HK-2 (cell line): ENCODE measurements at regions not wholly inside any gene's neighbourhood (a gene's known extent, or its start where the extent isn't known, plus 50 kb on each side); places are given as distances from the start of the nearest gene placed in this dataset.

ENCODE experiments used
- DNase-seq: peaks from one replicate; pipeline ENCODE4 v3.0.0-alpha.2; 2018; ENCODE audit not compliant: unreplicated experiment

DNA sequence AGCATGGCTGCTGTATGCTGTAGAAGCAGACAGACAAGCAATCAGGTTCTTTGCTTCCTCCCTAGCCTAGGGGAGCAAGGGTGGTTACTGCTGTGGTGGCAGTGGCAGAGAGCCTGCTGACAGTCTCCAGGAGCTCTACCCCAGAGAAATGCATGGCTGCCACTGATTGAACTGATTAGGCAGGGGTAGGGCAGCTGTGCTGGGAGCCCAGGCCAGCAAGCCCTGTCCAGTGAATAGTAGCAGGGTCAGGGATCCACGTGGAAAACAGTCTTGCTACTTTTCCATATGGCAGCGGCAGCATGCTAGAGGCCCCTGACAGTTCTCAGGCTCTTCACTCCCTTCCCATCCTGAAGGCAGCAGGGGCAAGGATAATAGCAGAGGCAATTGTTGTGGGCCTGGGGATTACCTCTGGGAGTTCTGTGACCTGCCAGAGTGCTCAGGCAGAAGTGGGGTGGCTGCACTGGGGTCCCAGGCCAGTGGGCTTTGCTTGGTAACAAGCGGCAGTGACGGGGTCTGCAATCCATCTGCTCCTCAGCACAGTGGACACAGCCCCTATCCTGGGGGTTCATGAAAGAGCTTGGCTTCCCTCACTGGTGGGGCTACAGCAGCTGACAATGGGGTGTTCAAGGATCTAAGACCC, 558.8 kb upstream of the GHITM start:
- no peak for DNase-seq

DNA sequence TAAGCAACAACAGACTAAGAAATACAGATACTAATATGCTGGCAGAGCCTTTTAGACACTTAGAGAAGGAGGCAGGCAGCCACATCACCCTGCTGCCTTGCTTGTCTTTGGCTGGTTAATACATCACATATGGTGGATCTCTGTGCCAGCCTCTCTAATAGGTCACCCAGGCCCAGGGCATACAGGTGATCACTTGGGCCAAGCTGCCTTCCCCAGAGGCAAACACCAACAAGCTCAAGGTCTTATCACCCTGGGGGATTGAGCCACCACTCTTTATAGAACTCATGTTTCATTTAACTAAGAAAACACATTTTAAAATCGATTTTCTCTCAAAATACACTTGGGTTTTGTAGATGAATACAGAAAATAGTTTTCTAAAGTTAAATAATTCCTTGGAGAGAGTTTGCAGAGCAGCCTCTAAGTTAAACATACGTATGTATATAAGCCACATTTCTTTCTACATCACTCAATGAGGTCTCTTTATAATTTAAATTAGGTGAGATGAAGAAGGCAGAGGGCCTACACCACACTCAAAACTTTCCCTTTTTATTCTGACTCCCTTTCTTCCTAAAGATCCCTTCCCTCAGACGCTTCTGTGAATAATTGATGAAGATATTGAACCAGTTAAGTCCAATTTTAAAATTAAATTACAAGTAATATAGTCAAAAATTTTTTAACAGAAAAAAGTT, 556.8 kb upstream of the GHITM start:
- no peak for DNase-seq

DNA sequence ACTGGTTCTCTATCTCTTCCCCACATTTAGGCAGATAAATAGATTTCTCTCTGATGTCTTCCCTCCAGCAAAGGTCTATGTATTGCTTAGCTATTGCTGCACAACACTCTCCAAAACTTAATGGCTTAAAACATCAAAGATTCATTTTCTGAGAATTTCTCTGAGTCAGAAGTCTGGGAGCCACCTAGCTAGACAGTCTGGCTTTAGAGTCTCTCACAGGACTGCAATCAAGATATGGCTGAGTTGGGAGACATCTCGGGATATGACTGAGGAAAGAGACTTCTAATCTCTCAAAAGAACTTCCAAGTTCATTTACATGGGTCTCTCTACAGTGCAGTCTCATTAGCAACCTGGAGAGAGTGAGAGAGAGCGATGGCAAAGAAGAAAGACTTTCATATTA, 553.6 kb upstream of the GHITM start:
- DNase-seq = no peak

DNA sequence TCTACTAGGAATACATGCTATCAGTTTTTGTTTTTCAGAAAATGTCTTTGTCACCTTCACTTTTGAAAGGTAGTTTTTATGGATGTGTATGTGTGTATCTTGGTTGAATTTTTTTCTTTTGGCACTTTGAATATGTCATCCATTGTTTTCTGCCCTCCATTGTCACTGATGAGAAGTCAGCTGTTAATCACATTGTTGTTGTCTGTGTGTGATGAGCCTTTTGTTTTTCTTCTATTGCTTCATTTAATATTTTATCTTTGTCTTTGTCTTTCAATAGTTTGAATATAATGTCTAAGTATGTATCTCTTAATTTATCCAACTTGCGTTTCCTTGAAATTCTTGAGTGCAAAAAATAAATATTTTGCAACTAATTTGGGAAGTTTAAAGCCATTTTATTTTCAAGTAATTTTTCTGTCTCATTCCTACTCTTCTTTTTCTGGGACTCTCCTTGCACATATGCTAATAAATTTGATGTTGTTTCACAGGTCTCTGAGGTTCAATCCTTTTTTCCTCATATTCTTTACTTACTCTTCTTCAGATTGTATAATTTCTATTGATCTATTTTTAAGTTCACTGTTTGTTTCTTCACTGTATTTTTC, 546.9 kb upstream of the GHITM start:
- DNase-seq = no peak

DNA sequence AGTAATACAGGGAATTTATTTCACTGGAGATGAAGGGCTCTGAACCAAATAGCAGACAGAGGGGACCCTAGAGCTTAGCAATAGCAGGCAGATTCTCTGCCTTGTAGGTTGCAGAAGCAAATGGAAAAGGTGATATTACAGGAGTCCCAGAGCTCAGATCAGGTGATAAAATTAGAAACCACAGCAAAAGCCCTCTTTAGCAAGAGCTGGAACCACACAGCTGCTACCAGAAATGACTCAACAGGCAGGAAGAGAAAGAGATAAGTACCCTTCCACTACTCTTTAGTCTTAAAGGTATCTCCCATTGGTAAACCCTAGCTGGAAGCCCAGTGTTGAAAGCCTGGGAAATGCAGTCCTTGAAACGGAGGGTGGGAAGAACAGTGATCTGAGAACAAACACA, 535.6 kb upstream of the GHITM start:
- DNase-seq = no peak

DNA sequence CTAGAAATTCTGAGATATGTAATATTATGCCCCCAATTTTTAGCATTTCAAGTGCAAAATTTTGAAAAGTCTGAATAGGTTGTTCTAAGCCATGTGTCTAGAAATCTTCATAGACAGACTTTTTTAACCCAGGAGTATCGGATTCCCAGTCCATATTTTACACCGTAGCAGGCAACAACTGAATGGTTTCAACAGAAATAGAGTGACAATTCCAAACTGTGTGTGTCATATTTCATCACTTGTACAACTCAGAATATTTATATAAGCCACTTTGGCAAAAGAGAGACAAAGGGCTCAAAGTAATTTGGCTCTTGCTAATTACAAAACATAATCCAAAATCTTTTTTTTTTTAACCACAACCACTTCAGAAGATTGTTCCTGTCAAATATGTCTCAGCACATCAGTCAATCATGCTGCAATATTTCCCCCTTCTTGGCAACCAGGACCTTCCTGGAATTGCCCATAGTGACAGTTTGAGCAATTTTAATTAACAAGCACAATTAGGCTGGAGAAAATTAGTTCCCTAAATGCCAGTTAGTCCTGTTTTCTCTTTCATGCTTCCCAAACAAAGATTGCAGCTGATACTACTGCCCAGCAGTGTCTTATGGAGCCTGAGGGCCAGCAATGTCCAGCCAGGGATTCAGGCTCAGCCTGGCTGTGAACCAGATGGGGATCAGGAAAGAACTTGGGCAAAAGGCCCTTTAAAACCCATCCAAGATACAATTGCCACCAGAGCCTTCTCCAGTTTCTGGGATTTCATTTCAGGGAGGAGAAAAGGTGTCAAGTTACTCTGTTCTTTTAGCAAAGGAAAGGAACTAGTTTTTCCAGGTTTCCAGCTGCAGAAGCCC, 533.3 kb upstream of the GHITM start:
- DNase-seq = no peak

DNA sequence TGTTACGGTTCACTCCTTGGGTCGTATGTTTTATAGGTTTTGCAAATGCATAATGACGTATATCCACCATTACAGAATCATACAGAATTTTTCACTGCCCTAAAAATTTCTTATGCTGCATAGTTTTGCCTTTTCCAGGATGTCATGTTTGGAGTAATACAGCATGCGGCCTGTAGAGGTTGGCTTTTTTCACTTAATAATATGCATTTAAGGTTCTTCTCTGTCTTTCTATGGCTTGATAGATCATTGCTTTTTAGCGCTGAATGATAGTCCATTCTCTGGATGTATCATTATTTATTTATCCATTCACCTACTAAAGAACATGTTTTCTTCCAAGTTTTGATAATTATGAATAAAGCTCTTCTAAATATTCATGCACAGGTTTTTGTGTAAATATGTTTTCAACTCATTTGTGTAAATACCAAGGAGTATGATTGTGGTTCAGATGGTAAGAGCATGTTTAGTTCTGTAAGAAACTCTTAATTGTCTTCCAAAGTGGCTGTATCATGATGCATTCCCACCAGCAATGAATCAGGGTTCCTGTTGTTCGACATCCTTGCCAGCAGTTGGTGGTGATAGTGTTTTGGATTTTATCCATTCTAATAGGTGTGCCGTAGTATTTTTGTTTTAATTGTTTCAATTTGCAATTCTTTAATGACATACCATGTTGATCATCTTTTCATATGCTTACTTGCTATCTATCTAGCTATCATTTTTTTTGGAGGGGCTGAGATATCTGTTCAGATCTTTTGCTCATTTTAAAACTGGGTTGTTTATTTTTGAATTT, 531.2 kb upstream of the GHITM start:
- no peak for DNase-seq

DNA sequence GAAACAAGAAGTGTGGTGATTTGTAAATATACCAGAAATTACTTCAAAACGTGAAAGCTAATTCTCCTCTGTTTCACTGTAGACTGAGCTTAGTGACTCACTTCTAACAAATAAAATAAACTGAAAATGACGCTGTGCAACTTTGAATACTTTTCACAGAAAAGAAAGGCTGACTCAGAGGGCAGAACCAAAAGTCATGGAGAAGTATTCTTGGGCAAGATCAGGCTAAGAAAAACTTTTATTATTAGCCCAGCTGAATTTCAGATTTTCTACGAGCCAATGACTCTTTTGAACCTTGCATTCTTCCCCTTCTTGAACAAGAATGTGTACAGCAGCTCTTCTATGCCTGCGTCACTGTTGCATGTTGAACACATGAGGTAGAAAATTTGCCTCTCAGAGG, 527.3 kb upstream of the GHITM start:
- no peak for DNase-seq

DNA sequence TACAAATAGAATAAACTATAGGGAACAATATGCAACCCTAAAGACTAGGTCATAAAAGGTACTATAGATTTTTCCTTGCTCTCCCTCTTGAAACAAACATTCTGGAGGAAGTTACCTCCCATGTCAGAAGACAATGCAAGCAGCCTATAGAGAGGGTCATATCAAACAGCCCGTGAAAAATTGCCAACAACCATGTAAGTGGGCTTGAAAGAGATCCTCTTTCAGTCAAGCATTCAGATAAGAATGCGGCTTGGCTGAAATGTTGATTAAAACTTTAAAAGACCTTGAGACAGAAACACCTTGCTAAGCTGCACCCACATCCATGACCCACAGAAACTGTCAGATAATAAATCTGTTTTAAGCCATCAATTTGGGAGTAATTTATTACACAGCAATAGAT, 526.6 kb upstream of the GHITM start:
- no peak for DNase-seq

DNA sequence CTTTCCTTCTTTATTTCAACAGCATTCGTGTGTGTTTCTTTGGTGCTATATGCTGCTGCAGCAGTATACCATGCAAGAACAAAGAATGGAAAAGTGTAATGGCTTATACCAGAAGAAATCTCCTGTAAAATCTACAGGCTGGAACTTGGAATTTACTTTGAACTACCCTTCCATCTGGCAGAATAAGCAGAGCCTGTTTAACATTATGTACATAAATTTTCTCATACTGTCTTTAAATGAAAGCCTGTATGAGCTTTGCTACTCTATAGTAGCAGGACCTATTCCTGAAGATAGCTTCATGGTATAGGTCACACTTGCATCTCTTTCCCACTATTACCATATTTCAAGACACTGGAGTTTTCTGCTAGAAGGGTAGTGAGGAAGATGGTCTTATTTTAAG, 522.1 kb upstream of the GHITM start:
- DNase-seq = no peak

DNA sequence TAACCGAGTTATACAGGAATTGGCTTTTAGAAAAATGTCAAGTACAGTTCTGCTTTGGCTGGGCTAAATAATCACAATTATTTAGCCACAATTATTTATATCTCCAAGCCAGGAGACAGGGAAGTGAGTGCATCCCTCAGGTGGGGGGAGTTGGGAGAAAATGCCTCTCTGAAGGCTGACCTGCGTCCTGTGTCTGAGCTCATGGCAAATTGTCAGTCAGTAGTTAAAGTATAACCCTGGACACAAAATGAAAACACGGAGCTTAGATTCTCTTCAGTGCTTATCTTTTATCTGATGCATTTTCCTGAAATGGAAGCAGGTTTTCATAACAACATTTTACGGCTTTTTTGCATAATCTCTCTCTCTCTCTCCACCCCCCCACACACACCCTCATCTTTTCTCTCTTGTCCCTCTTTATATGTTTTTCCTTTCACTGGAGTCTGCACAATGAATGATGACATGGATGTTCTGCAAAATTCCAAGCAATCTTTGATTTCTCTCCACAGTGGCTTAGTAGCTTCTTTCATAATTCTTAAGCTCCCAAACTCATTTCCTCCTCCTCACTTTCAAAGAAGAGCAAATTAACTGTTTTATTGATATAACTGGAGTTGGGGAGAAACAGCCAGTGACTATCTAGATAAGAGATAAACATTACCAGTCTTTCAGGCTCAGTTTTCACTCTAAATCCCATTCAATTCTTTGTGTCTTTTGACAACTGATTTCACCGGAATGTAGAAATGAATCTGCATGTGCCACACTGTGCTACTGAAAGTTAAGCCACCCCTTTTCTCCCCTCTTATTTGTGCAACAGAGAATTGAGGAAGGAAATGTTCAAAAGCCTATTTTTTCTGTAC, 521.4 kb upstream of the GHITM start:
- no peak for DNase-seq

DNA sequence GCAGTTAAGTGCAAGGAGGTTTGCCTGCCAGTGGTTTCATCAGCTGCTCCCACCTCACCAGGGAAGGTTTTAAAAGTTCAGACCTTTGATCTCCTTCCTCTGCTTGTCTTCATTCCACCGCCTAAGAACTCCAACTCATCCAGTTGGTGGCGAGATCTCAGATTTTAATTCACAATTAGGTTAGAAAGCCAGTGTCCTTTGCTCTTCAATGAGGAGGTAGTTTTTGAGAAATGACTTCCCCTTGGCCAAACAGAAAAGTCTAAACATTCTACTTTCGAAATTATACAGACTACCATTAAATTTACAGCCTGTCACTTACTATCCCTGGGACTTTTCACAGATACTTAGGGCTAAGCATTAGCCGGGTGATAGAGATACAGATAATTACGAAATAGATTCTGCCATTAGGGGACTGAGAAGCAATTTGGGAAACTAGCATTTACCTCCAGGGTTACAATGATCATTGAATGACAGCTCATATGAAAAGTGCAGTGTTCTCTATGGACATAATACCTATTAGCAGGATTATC, 513.4 kb upstream of the GHITM start:
- no peak for DNase-seq

DNA sequence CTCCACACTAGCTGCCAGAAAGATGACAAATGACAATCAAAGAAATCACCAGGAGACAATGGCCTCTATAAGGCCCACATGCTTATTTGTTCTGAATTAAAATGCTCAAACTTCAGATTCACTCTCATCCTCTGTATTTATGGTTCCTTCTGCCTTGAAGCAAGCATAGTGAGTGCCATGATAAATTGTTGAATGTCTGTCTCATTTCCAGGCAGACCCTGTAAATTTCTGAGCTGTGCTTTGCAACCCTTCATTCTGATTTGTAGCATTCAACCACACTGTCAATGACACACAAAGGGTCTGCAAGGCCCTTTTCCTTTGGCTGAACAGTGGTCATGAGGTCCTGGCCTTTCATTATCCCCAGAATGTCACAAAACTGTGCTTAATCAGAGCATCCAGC, 506.6 kb upstream of the GHITM start:
- DNase-seq = no peak

DNA sequence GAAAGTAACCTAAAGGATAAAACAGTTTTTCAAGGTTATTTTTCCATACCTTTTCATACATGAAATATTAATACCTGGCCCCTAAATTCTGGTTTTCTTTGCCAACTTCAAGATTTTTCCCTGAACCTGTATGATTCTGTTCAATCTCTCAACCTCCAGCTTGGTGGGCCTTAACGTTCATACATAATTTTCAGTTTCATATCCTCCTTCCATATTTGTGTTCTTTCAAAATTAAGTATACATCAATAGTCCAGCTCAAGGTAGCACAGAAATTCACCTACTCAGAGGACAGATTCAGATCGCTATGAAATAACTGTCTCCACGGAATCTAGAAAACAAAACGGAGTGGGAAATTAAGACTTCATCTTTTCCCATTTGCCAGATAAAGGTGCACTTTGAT, 505.8 kb upstream of the GHITM start:
- DNase-seq = no peak

DNA sequence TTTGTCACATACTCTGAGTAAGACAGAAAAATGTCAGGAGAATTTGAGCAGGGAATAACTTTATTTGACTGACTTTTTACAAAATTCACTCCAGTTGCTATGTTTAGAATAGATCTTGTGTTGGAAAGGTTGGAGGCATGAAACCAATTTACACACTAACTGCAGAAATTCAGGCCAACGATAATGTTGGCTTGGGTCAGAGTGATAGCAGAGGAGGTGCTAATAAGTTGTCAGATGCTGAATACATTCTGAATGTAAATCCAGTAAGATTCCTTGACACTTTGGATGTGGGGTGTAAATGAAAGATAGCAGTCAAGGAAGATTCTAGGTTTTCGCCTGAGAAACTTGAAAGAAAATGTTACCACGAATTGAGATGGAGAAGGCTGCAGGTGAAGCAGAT, 502.5 kb upstream of the GHITM start:
- no peak for DNase-seq

DNA sequence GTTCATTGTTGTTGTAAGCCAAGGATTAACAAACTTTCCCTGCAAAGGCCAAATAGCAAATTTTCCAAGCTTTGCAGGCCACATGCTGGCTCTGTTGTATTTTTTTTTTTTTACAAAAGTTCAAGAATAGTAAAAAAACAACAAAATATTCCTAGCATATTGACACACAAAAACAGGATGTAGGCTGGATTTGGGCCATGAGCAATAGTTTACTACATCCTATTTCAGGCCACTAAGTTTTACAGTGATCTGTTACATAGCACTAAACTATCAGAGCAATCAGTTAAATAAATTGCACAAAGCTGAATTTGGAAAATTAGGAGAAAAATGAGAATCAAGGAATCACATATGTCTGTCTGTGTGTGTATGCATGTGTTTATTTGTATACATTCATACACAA, 491.8 kb upstream of the GHITM start:
- DNase-seq = no peak

DNA sequence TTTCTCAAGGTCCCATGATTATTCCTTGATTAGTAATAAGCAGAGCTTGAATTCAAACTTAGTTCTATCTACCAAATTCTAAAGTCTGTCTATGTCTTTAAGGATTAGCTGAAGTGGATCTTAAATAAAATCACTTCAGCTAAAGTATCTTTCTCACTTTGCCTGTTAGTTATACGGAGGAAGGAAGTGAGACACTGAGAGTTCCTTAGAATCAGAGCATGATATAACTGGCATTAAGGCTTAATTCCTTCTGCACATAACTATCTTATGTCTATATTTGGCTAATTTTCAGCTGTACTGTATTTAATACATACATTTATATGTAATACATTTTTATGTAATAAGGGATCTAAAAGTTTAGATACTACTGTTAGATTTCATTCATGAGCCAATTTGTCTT, 491.1 kb upstream of the GHITM start:
- no peak for DNase-seq

DNA sequence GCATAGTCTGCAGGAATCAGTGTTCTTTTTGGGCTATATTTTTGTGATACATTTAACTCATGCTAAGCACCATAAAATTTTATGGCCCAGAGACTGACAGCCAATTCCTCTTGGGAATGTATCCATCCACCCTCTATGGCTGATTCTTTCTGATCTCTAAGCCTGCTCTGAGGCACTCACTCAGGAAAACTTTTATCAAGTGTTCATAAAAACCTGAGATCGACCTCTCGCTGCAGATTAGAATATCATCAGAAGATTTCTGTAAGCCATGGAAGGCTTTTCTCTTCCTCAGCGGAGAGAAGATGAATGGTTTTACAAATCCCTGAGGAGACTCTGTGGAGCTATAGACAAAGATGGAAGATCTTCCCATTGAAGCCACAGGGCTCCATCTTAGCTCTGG, 489.8 kb upstream of the GHITM start:
- no peak for DNase-seq

DNA sequence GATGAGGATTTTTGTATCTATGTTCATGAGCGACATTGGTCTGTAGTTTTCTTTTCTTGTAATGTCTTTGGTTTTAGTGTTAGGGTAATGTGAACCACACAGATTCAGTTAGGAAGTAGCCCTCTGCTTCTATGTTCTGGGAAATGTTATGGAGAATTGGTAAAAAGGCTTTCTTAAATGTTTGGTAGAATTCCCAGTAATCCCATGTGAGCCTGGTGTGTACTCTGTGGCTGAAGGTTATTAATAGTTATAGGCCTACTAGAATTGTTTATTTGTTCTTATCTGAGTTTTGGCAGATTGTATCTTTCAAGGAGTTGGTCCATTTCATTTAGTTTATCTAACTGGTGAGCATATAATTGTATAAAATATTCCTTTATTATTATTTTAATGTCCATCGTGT, 484.6 kb upstream of the GHITM start:
- DNase-seq = no peak

DNA sequence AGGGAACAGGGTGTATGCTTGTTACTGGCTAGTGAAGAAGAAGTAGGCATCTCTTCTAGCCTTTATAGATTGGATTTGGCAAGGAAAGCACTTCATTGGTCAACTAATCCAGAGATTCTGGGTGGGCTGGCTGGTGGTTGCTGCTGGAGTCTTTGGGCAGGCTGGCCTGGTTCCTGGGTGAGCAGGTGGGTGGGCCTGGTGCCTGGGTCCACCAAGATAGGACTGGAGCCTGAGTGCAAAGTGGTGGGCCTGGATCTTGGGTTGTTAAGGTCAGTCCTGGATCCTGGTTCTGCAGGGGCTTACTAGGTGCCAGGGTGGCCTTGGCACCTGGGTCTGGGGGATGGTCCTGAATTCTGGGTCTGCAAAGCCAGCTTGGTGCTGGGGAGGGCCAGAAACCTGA, 482.4 kb upstream of the GHITM start:
- no peak for DNase-seq

DNA sequence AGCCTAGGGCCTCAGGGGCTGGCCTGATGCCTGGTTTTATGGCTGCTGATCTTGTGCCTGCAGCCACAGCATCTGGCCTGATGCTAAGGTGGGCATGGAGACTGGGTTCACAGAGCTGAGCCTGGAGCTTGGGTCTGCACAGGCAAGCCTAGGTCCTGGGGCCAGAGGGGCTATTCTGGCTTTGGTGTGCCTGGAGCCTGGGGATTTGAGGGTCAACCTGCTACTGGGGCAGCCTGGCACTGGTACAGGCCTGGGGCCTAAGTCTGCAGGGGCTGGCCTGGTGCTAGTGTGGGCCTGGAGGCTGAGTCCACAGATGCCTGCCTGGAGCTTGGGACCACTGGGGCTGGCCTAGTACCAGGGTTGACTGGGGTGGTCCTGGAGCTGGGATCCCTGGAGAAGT, 481.8 kb upstream of the GHITM start:
- no peak for DNase-seq
